IMR-90 (cell line): ENCODE measurements at regions not wholly inside any gene's neighbourhood (a gene's known extent, or its start where the extent isn't known, plus 50 kb on each side); places are given as distances from the start of the nearest gene placed in this dataset.

Experiments
- BHLHE40 ChIP-seq: fragments of 150-350 bp; IDR thresholded peaks from 2 replicates; pipeline ENCODE4 v1.6.1; 2016; ENCODE audit warnings: mild to moderate bottlenecking, low read depth, low read length
- CEBPB ChIP-seq: IDR thresholded peaks from 2 replicates; pipeline ENCODE4 v1.6.1; 2012; ENCODE audit warnings: low read depth, low read length, improper control_type of control experiment
- CTCF ChIP-seq: conservative IDR thresholded peaks from 2 replicates; pipeline ENCODE4 v1.5.1; 2012; ENCODE audit warnings: mild to moderate bottlenecking, low read depth, low read length, improper control_type of control experiment
- MAFK ChIP-seq: IDR thresholded peaks from 2 replicates; pipeline ENCODE4 v1.6.1; 2012; ENCODE audit warnings: low read depth, low read length, improper control_type of control experiment
- MAZ ChIP-seq: IDR thresholded peaks from 2 replicates; pipeline ENCODE4 v1.6.1; 2012; ENCODE audit warnings: low read depth, mild to moderate bottlenecking, low read length, improper control_type of control experiment, moderate library complexity, borderline replicate concordance
- MXI1 ChIP-seq: IDR thresholded peaks from 2 replicates; pipeline ENCODE4 v1.6.1; 2012; ENCODE audit warnings: low read depth, mild to moderate bottlenecking, low read length, moderate library complexity, borderline replicate concordance
- NFE2L2 ChIP-seq: fragments of 150-350 bp; IDR thresholded peaks from 2 replicates; pipeline ENCODE4 v1.6.1; 2016; ENCODE audit warnings: low read depth, mild to moderate bottlenecking, low read length
- POLR2A ChIP-seq: IDR thresholded peaks from 2 replicates; pipeline ENCODE4 v1.6.1; 2012; ENCODE audit warnings: mild to moderate bottlenecking, low read depth, low read length
- RAD21 ChIP-seq: IDR thresholded peaks from 2 replicates; pipeline ENCODE4 v1.6.1; 2012; ENCODE audit warnings: low read length, improper control_type of control experiment
- RFX5 ChIP-seq: IDR thresholded peaks from 2 replicates; pipeline ENCODE4 v1.8.0; 2012; ENCODE audit warnings: low read depth, mild to moderate bottlenecking, low read length, moderate library complexity
- USF2 ChIP-seq: fragments of 150-350 bp; IDR thresholded peaks from 2 replicates; pipeline ENCODE4 v1.6.1; 2017; ENCODE audit warnings: mild to moderate bottlenecking, antibody characterized with exemption, low read length, low read depth

GRCh38 chr2:20144196-20144595, 80.7 kb downstream of the SDC1 start:
- TF ChIP-seq CTCF = no peak
- no peak for TF ChIP-seq RAD21
- TF ChIP-seq RFX5 = no peak
- TF ChIP-seq BHLHE40 = no peak
- no peak for TF ChIP-seq MXI1
- no peak for TF ChIP-seq CEBPB
- no peak for TF ChIP-seq USF2
- no peak for TF ChIP-seq POLR2A
- TF ChIP-seq NFE2L2 = no peak
- no peak for TF ChIP-seq MAZ
- TF ChIP-seq MAFK = no peak
